Endothelial cell of umbilical vein (primary cell): ENCODE measurements at regions not wholly inside any gene's neighbourhood (a gene's known extent, or its start where the extent isn't known, plus 50 kb on each side); places are given as distances from the start of the nearest gene placed in this dataset.

ENCODE experiments used
- CTCF ChIP-seq, 2 donors: IDR thresholded peaks; 1 replicate in 1 of 2; 2 replicates in 1 of 2; pipeline ENCODE4 v1.5.1; 2011; ENCODE audit warnings: low read length in 2 of 2, mild to moderate bottlenecking in 2 of 2, moderate library complexity in 2 of 2, control low read depth in 1 of 2, inconsistent platforms in 1 of 2, low read depth in 1 of 2; ENCODE audit not compliant: insufficient read depth in 1 of 2; ENCODE audit errors: extremely low read depth in 1 of 2
- EZH2 ChIP-seq: IDR thresholded peaks from 2 replicates; pipeline ENCODE4 v1.6.1; 2012; ENCODE audit warnings: borderline replicate concordance, low read depth, mild to moderate bottlenecking, moderate library complexity, low read length, inconsistent platforms; ENCODE audit not compliant: severe bottlenecking
- FOS ChIP-seq: IDR thresholded peaks from 2 replicates; pipeline ENCODE4 v1.6.1; 2011; ENCODE audit warnings: mild to moderate bottlenecking, low read length, moderate library complexity, borderline replicate concordance; ENCODE audit not compliant: insufficient read depth
- MAX ChIP-seq: IDR thresholded peaks from 2 replicates; pipeline ENCODE4 v1.6.1; 2011; ENCODE audit not compliant: insufficient read depth, insufficient read length
- POLR2AphosphoS5 ChIP-seq: IDR thresholded peaks from 2 replicates; pipeline ENCODE4 v1.6.1; 2012; ENCODE audit warnings: low read depth, mild to moderate bottlenecking, control low read depth, low read length, moderate library complexity; ENCODE audit not compliant: insufficient read depth

GRCh38 chr4:130395871-130396270 is 1299.9 kb downstream of the C4orf33 start:
- no peak for TF ChIP-seq CTCF (IDR thresholded peaks at IDR 0.05; ENCODE audit: extremely low read depth in 1 of 2, insufficient read depth in 1 of 2, low read depth in 1 of 2, low read length in 2 of 2)
- peak; percentile 94 for TF ChIP-seq FOS
- no peak for TF ChIP-seq EZH2
- TF ChIP-seq POLR2AphosphoS5 = peak; percentile 36
- no peak for TF ChIP-seq MAX
